K562 (cell line): ENCODE measurements at regions not wholly inside any gene's neighbourhood (a gene's known extent, or its start where the extent isn't known, plus 50 kb on each side); places are given as distances from the start of the nearest gene placed in this dataset.

Source experiments
- E2F1 ChIP-seq: sonication (generic); formaldehyde crosslinking; IDR thresholded peaks from 2 replicates; pipeline ENCODE4 v1.8.1; 2023; ENCODE audit warnings: mild to moderate bottlenecking, missing genetic modification reagents, moderate library complexity
- HNRNPL ChIP-seq: fragments of 200-400 bp; formaldehyde crosslinking; IDR thresholded peaks from 2 replicates; pipeline ENCODE4 v1.6.1; 2017; ENCODE audit warnings: low read depth, mild to moderate bottlenecking, low read length
- JUNB ChIP-seq: fragments of 450-650 bp; formaldehyde crosslinking; conservative IDR thresholded peaks from 2 replicates; pipeline ENCODE4 v1.4.0; 2020; ENCODE audit warnings: mild to moderate bottlenecking
- NFRKB ChIP-seq: fragments of 450-650 bp; IDR thresholded peaks from 2 replicates; pipeline ENCODE4 v1.6.1; 2016; ENCODE audit warnings: low read depth
- POU5F1 ChIP-seq: fragments of 150-350 bp; IDR thresholded peaks from 2 replicates; pipeline ENCODE4 v1.6.1; 2014; ENCODE audit warnings: borderline replicate concordance, low read length, low read depth, mild to moderate bottlenecking; ENCODE audit not compliant: partially characterized antibody
- REST ChIP-seq, 2 experiments: fragments of 450-650 bp; formaldehyde crosslinking in 1 of 2; IDR thresholded peaks; 2 replicates each; pipeline versions ENCODE4 v1.4.0 to v1.6.1; 2014 to 2020; ENCODE audit warnings: mild to moderate bottlenecking in 2 of 2, borderline replicate concordance in 1 of 2, low read depth in 1 of 2
- ZNF655 ChIP-seq: fragments of 250-450 bp; sonication (Bioruptor Pico); IDR thresholded peaks from 2 replicates; pipeline ENCODE4 v1.5.0; 2021

GRCh38 chr4:176875446-176875930 is 82.8 kb upstream of the VEGFC start (continued):
- TF ChIP-seq JUNB (CRISPR knock-in tag) (no peak), REST (IDR thresholded peaks at IDR 0.05; ENCODE audit: borderline replicate concordance) (no peak), REST (CRISPR knock-in tag; IDR thresholded peaks at IDR 0.05; ENCODE audit: low read depth) (no peak), E2F1 (CRISPR knock-in tag) (no peak), NFRKB (no peak), ZNF655 (CRISPR knock-in tag) (no peak), POU5F1 (no peak), HNRNPL (no peak)
- TF ChIP-seq, all 486 proteins: peak for 0
